ENCODE measurements at regions not wholly inside any gene's neighbourhood (a gene's known extent, or its start where the extent isn't known, plus 50 kb on each side); places are given as distances from the start of the nearest gene placed in this dataset.
"Not testable (repeated sequence)": the region's sequence is repeated elsewhere in the genome, so short reads cannot be mapped to it uniquely, and the experiment has no call there.

DNA sequence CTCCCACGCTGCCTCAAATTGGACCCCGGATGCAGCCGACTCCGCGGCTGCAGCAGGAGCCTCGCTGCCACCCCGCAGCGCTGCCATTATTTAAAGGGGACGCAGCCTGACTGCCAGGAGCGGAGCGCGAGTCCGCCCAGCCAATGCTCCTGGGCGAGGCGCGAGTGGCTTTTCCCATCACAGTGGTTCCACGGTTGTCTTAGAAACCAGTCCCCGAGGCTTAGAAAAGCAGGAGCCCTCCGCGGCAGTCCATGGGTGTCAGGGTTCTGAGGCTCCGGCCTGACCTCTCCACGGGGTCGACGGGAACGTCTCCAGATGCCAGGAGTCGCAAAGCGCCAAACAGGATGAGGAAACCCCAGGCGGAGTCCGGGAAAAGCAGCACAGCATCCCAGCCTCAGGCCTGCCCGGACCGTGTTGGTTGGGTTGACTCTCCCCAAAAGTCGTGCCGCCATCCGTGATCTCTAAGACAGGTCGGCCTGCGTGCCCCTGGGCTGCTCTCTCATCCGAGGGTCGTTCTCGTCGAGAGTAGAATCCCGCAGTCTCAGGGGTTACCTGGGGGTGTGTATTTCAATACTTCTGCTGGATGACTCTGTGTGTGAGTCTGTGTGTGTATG, 975.8 kb upstream of the DEFB115 start:
- H3K4me2 ChIP-seq: no peak overlapping the region
- H3K4me1 Mint-ChIP-seq: no peaks in the 10 kb centered on the region
- no peak overlapping the region for H3K27ac ChIP-seq
- H2AFZ ChIP-seq (replicated peaks): no peak overlapping the region
- H3K4me3 Mint-ChIP-seq: no peak overlapping the region
- no peaks in the 10 kb centered on the region for H3K27me3 ChIP-seq
- peaks cover 2% of the 10 kb centered on the region for H3K27me3 Mint-ChIP-seq (ENCODE audit: insufficient read depth, low read depth)
- no peaks in the 10 kb centered on the region for H4K20me1 ChIP-seq (ENCODE audit: low read depth)
- H3K36me3 Mint-ChIP-seq: peaks cover 2% of the 10 kb centered on the region
- no peak overlapping the region for H3K4me3 ChIP-seq
- peaks cover 47% of the 10 kb centered on the region for H3K9me3 Mint-ChIP-seq
- no peaks in the 10 kb centered on the region for H3K36me3 ChIP-seq
- no peak overlapping the region for H3K27ac Mint-ChIP-seq
- H3K9me3 ChIP-seq (ENCODE audit: low read depth): peaks cover 18% of the 10 kb centered on the region
- H3K9ac ChIP-seq: no peak overlapping the region
- H3K4me1 ChIP-seq: no peaks in the 10 kb centered on the region
- no peak for TF ChIP-seq EZH2 (IDR thresholded peaks at IDR 0.05)
- no peak for TF ChIP-seq CTCF (IDR thresholded peaks at IDR 0.05)
- TF ChIP-seq EZH2phosphoT487 (IDR thresholded peaks at IDR 0.05): no peak
- no peak for DNase-seq (ENCODE audit: low spot score)
- no peaks in the 10 kb centered on the region for H3K79me2 ChIP-seq (ENCODE audit: low read depth)
- no peaks in the 10 kb centered on the region for H3F3A ChIP-seq (ENCODE audit: low read depth)

DNA sequence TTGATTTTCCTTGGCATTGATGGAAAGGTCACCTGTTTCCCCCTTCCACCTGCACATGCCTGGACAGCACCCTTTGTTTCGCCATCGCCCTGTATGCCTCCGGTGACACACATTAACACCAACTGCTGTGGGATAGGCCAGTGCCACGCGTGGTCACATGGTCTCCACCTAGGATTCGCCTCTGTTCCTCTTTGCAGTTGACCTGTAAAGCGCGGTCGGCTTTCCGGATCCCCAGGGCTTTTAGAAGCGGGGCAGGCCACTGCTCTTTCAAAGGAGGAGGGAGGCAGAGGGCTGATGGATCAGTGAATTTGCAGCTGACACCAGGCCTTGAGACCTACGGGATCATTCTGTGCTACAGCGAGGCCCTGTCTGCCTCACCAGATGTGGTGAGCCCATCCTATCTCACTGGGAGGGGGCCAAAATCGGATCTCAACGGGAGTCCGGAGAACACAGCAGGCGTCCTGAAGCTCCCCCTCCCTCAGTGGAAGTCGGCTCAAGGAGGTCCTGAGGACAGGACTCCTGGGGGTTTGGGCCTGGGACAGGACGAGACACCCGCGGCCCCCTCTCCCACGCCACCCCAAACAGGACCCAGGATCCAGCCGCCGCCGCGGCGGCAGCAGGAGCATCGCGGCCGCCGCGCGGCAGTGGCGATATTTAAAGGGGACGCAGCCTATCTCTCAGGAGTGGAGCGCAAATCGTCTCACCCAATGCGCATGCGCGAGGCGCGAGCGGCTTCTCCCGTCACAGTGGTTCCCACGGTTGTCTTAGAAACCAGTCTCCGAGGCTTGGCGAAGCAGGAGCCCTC, 973.8 kb upstream of the DEFB115 start:
- not testable (repeated sequence) for DNase-seq (ENCODE audit: low spot score); H3K9ac ChIP-seq; H3K4me1 ChIP-seq; H3K27me3 Mint-ChIP-seq (ENCODE audit: insufficient read depth, low read depth); H3K4me3 Mint-ChIP-seq; H4K20me1 ChIP-seq (ENCODE audit: low read depth); H3K27ac ChIP-seq; H3K9me3 ChIP-seq (ENCODE audit: low read depth); H3K27me3 ChIP-seq; H3K79me2 ChIP-seq (ENCODE audit: low read depth); H3K4me2 ChIP-seq; H3K36me3 ChIP-seq; H3K36me3 Mint-ChIP-seq; H3K4me3 ChIP-seq; H3K4me1 Mint-ChIP-seq; H3F3A ChIP-seq (ENCODE audit: low read depth); H3K27ac Mint-ChIP-seq; H2AFZ ChIP-seq (replicated peaks)
- H3K9me3 Mint-ChIP-seq: peaks cover 56% of the 10 kb centered on the region

DNA sequence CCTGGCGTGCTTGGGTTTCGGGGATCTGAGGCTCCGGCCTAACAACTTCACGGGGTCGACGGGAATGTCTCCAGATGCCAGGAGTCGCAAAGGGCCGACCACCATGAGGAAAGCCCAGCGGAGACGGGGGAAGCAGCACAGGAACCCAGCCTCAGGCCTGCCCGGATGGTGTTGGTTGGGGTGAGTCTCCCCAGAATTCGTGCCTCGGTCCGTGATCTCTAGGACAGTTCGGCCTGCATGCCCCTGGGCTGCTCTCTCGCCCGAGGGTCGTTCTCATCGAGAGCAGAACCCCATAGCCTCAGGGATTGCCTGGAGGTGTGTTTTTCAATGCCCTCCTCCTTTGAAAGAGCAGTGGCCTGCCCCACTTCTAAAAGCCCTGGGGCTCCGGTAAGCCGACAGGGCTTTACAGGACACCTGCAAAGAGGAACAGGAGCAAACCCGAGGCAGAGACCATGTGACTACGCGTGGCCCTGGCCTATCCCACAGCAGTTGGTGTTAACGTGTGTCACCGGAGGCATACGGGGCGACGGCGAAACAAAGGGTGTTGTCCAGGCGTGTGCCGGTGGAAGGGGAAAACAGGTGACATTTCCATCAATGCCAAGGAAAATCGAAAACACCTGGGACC, 973.1 kb upstream of the DEFB115 start:
- Mint-ChIP-seq H3K27ac (no peak overlapping the region), H3K4me3 (no peak overlapping the region), H3K9me3 (peaks cover 61% of the 10 kb centered on the region), H3K27me3 (ENCODE audit: insufficient read depth, low read depth) (peaks cover 6% of the 10 kb centered on the region), H3K4me1 (no peaks in the 10 kb centered on the region), H3K36me3 (peaks cover 2% of the 10 kb centered on the region)
- no peaks in the 10 kb centered on the region for H3K4me1 ChIP-seq
- no peak for DNase-seq (ENCODE audit: low spot score)
- no peaks in the 10 kb centered on the region for H3K9me3 ChIP-seq (ENCODE audit: low read depth)
- no peak for TF ChIP-seq EZH2 (IDR thresholded peaks at IDR 0.05)
- no peak for TF ChIP-seq EZH2phosphoT487 (IDR thresholded peaks at IDR 0.05)
- no peak for TF ChIP-seq CTCF (IDR thresholded peaks at IDR 0.05)
- H2AFZ ChIP-seq (replicated peaks): no peak overlapping the region
- no peak overlapping the region for H3K27ac ChIP-seq
- no peaks in the 10 kb centered on the region for H3F3A ChIP-seq (ENCODE audit: low read depth)
- H3K27me3 ChIP-seq: no peaks in the 10 kb centered on the region
- H4K20me1 ChIP-seq (ENCODE audit: low read depth): no peaks in the 10 kb centered on the region
- no peak overlapping the region for H3K9ac ChIP-seq
- H3K79me2 ChIP-seq (ENCODE audit: low read depth): no peaks in the 10 kb centered on the region
- H3K36me3 ChIP-seq: no peaks in the 10 kb centered on the region
- H3K4me2 ChIP-seq: no peak overlapping the region
- H3K4me3 ChIP-seq: no peak overlapping the region

- H3K36me3 Mint-ChIP-seq: peaks cover 4% of the 10 kb centered on the region
- no peak overlapping the region for H3K27ac Mint-ChIP-seq
- H3K27me3 ChIP-seq: no peaks in the 10 kb centered on the region
- H3K9ac ChIP-seq: no peak overlapping the region
- no peaks in the 10 kb centered on the region for H3F3A ChIP-seq (ENCODE audit: low read depth)
- H3K4me1 ChIP-seq: no peaks in the 10 kb centered on the region
- H3K4me2 ChIP-seq: no peak overlapping the region
- peaks cover 6% of the 10 kb centered on the region for H3K27me3 Mint-ChIP-seq (ENCODE audit: insufficient read depth, low read depth)
- no peak overlapping the region for H3K4me3 ChIP-seq
- DNase-seq (ENCODE audit: low spot score): no peak
- no peak overlapping the region for H3K27ac ChIP-seq
- peaks cover 60% of the 10 kb centered on the region for H3K9me3 Mint-ChIP-seq
- no peak overlapping the region for H3K4me3 Mint-ChIP-seq
- H3K79me2 ChIP-seq (ENCODE audit: low read depth): no peaks in the 10 kb centered on the region
- H2AFZ ChIP-seq (replicated peaks): no peak overlapping the region
- H3K4me1 Mint-ChIP-seq: no peaks in the 10 kb centered on the region
- TF ChIP-seq EZH2phosphoT487 (IDR thresholded peaks at IDR 0.05) (no peak), CTCF (IDR thresholded peaks at IDR 0.05) (no peak), EZH2 (IDR thresholded peaks at IDR 0.05) (no peak)
- H4K20me1 ChIP-seq (ENCODE audit: low read depth): no peaks in the 10 kb centered on the region
- no peaks in the 10 kb centered on the region for H3K9me3 ChIP-seq (ENCODE audit: low read depth)
- no peaks in the 10 kb centered on the region for H3K36me3 ChIP-seq
These were observed 971.8 kb upstream of the DEFB115 start for GRCh38 chr20:30285677-30286076.

Measured in neural progenitor cell (in vitro differentiated cells).